ENCODE measurements at regions not wholly inside any gene's neighbourhood (a gene's known extent, or its start where the extent isn't known, plus 50 kb on each side); places are given as distances from the start of the nearest gene placed in this dataset.

GRCh38 chr10:113360870-113361269 is 192.0 kb upstream of the HABP2 start:
- TF ChIP-seq CTCF (IDR thresholded peaks at IDR 0.05) (no peak), POLR2A (IDR thresholded peaks at IDR 0.05) (no peak)
